ENCODE measurements at regions not wholly inside any gene's neighbourhood (a gene's known extent, or its start where the extent isn't known, plus 50 kb on each side); places are given as distances from the start of the nearest gene placed in this dataset.

- Mint-ChIP-seq H3K9me3 (peaks cover 26% of the 10 kb centered on the region), H3K36me3 (ENCODE audit: low read depth) (peaks cover 6% of the 10 kb centered on the region), H3K4me3 (no peak overlapping the region), H3K27ac (no peak overlapping the region), H3K27me3 (ENCODE audit: insufficient read depth) (peaks cover 5% of the 10 kb centered on the region), H3K4me1 (peaks cover 7% of the 10 kb centered on the region)
- DNase-seq: no peak
- no peak overlapping the region for H3K27ac ChIP-seq (ENCODE audit: low read depth, low read length)
- H3K4me3 ChIP-seq (ENCODE audit: low read length): peak overlapping the region; percentile 8
- H3K27me3 ChIP-seq (ENCODE audit: control insufficient read depth, insufficient read depth, low read length, poor library complexity, severe bottlenecking): no peaks in the 10 kb centered on the region
- no peak for TF ChIP-seq CTCF (conservative IDR thresholded peaks at IDR 0.05)
- no peaks in the 10 kb centered on the region for H3K36me3 ChIP-seq (ENCODE audit: control insufficient read depth, insufficient read depth, low read length)
- no peaks in the 10 kb centered on the region for H3K4me1 ChIP-seq (ENCODE audit: control insufficient read depth, insufficient read depth, low read length)
- peaks cover 18% of the 10 kb centered on the region for H3K9me3 ChIP-seq (ENCODE audit: control insufficient read depth, low read length)
- WGBS, 2 experiments (ENCODE audit: insufficient coverage in 1 of 2, insufficient read length in 1 of 2): 96% methylated on average over 8 of the region's 9 CpGs; no CpG with 5 or more reads in 1 of the 2 experiments
- H3K9ac ChIP-seq (ENCODE audit: extremely low read depth, low read length, poor library complexity, severe bottlenecking): no peak overlapping the region
Measured at GRCh38 chr14:61121355-61121787, 140.3 kb downstream of the SLC38A6 start.

GRCh38 chr14:61120576-61120975 is 139.5 kb downstream of the SLC38A6 start:
- no peaks in the 10 kb centered on the region for H3K27me3 ChIP-seq (ENCODE audit: control insufficient read depth, insufficient read depth, low read length, poor library complexity, severe bottlenecking)
- TF ChIP-seq CTCF (conservative IDR thresholded peaks at IDR 0.05): no peak
- no peak overlapping the region for H3K4me3 Mint-ChIP-seq
- peaks cover 31% of the 10 kb centered on the region for H3K9me3 Mint-ChIP-seq
- H3K27me3 Mint-ChIP-seq (ENCODE audit: insufficient read depth): peaks cover 5% of the 10 kb centered on the region
- H3K4me3 ChIP-seq (ENCODE audit: low read length): peak overlapping the region; percentile 8
- H3K4me1 Mint-ChIP-seq: no peaks in the 10 kb centered on the region
- DNase-seq: no peak
- 94 to 98% methylated on average over 7 to 8 of the region's 8 CpGs for WGBS, 2 experiments (ENCODE audit: insufficient coverage in 1 of 2, insufficient read length in 1 of 2)
- no peak overlapping the region for H3K27ac Mint-ChIP-seq
- H3K9ac ChIP-seq (ENCODE audit: extremely low read depth, low read length, poor library complexity, severe bottlenecking): no peak overlapping the region
- no peaks in the 10 kb centered on the region for H3K4me1 ChIP-seq (ENCODE audit: control insufficient read depth, insufficient read depth, low read length)
- no peaks in the 10 kb centered on the region for H3K36me3 ChIP-seq (ENCODE audit: control insufficient read depth, insufficient read depth, low read length)
- H3K9me3 ChIP-seq (ENCODE audit: control insufficient read depth, low read length): peaks cover 18% of the 10 kb centered on the region
- H3K27ac ChIP-seq (ENCODE audit: low read depth, low read length): no peak overlapping the region
- peaks cover 6% of the 10 kb centered on the region for H3K36me3 Mint-ChIP-seq (ENCODE audit: low read depth)

DNA sequence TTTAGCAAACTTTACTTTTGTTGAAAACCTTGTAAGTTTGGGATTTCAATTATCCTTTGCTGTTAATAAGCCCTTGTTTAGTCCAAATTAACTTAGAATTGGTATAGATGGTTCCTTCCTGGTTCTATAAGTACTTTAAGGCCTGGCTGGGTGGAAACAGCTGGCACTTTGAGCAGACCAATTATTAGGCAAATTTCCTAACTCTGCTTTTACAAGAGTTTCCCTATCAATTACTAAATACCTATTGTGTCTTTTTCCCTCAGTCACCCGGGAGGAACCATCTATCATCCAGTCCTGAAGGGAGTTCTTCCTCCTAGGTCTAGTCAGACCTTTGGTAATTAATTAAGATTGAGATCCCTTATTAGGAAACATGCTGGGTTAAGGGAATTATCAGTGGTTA is 138.0 kb downstream of the SLC38A6 start:
- Histone ChIP-seq H3K27ac (ENCODE audit: low read depth, low read length) (peak overlapping the region; percentile 16), H3K36me3 (ENCODE audit: control insufficient read depth, insufficient read depth, low read length) (no peaks in the 10 kb centered on the region), H3K4me3 (ENCODE audit: low read length) (no peak overlapping the region), H3K9me3 (ENCODE audit: control insufficient read depth, low read length) (peaks cover 33% of the 10 kb centered on the region), H3K4me1 (ENCODE audit: control insufficient read depth, insufficient read depth, low read length) (no peaks in the 10 kb centered on the region), H3K9ac (ENCODE audit: extremely low read depth, low read length, poor library complexity, severe bottlenecking) (no peak overlapping the region), H3K27me3 (ENCODE audit: control insufficient read depth, insufficient read depth, low read length, poor library complexity, severe bottlenecking) (no peaks in the 10 kb centered on the region)
- WGBS, 2 experiments (ENCODE audit: insufficient coverage in 1 of 2, insufficient read length in 1 of 2): 25% methylated on average over 1 of the region's 1 CpG; no CpG with 5 or more reads in 1 of the 2 experiments
- H3K36me3 Mint-ChIP-seq (ENCODE audit: low read depth): peaks cover 14% of the 10 kb centered on the region
- no peaks in the 10 kb centered on the region for H3K4me1 Mint-ChIP-seq
- H3K4me3 Mint-ChIP-seq: no peak overlapping the region
- no peak for TF ChIP-seq CTCF (conservative IDR thresholded peaks at IDR 0.05)
- no peaks in the 10 kb centered on the region for H3K27me3 Mint-ChIP-seq (ENCODE audit: insufficient read depth)
- H3K27ac Mint-ChIP-seq: no peak overlapping the region
- no peak for DNase-seq
- peaks cover 47% of the 10 kb centered on the region for H3K9me3 Mint-ChIP-seq
